GM18508 (cell line): ENCODE measurements at regions not wholly inside any gene's neighbourhood (a gene's known extent, or its start where the extent isn't known, plus 50 kb on each side); places are given as distances from the start of the nearest gene placed in this dataset.
A peak's percentile ranks its signal among the peaks of the same experiment; 100 is the strongest.

ENCODE experiments used
- ATAC-seq: cut with Tn5 transposase; IDR thresholded peaks from one replicate; pipeline ENCODE4 v1.9.1; 2021; ENCODE audit warnings: moderate number of reproducible peaks; ENCODE audit not compliant: insufficient read depth, unreplicated experiment

GRCh38 chr7:131087756-131088658 lies 239.7 kb upstream of the MKLN1 start:
- no peak for ATAC-seq

- ATAC-seq = no peak
Measured at GRCh38 chr7:131090188-131090587, 237.5 kb upstream of the MKLN1 start.

- no peak for ATAC-seq
Measured at GRCh38 chr7:131090886-131091692, 236.6 kb upstream of the MKLN1 start.

- no peak for ATAC-seq
Measured at GRCh38 chr7:131094685-131095084, 233.0 kb upstream of the MKLN1 start.

DNA sequence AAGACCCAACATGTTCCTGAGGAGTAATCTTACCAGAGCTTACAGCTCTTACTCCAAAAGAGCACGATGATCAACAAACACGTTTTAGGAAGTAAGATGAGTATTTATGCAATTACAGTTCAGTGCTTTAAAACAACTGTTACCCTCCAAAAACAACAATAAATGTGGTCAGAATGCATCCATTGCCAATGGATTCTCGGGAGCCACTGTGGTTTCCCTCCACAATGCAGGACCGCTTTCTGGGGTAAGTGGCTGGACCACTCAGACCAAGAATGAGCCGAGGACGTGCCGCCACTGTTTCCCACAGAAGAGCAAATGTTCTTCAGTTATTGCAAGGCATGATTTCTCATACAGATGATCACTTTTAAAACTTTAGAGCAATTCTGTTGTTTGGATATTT lies 232.3 kb upstream of the MKLN1 start:
- ATAC-seq = no peak

- ATAC-seq = no peak
Measured at GRCh38 chr7:131096267-131096927, 231.3 kb upstream of the MKLN1 start.

DNA sequence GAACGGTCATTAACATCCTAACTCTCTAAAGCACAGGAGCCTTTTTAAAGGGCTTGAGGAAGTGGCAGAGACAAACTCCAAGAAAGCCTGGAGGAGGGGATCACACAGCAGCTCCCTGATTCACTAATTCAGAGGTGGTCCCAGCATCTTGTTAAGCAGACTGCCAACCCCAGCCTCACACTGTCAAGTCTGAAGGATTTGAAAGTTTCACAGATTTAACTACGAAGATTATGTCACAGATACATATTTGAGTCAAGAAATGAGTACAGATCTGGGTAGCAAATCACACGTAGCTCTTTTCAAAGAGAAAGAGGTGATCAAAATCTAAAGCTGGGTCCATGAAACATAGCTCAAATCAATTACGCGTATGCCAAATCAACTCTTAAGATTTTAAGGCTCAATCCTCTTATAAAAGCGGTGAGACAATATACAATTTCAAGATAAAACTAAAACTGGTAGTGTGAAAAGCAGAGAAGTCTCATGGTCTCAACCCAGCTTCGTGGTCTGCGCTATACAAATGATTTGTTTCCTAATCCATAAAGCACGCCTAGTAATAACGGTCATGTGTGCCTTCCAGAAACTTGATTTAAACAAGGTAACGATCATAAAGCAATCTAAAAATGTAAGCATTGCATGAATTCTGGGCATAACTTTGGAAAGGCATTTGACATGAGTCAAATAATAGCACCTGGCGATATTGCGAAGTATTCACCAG lies 229.9 kb upstream of the MKLN1 start:
- ATAC-seq = no peak

DNA sequence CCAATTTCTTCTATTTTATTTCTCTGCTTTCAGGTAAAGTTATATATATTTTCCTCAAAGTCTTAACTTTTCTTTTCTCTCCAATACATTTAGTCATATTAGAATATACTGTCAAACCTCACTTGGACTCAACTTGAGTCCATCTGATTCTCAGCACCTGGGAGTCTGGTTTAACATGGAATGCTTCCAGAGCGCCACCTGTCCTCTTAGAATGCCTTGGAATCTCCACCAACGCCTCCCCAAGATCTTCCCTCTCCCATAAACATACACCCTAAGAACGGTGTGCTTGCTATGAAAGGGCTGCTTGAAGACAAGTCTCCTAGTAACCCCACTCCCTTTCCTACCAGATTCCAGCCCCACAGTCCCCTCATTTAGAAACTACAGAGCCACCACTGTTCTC lies 229.1 kb upstream of the MKLN1 start:
- ATAC-seq = no peak

- no peak for ATAC-seq
Measured at GRCh38 chr7:131100357-131101054, 227.2 kb upstream of the MKLN1 start.

- no peak for ATAC-seq
Measured at GRCh38 chr7:131103997-131104396, 223.7 kb upstream of the MKLN1 start.

DNA sequence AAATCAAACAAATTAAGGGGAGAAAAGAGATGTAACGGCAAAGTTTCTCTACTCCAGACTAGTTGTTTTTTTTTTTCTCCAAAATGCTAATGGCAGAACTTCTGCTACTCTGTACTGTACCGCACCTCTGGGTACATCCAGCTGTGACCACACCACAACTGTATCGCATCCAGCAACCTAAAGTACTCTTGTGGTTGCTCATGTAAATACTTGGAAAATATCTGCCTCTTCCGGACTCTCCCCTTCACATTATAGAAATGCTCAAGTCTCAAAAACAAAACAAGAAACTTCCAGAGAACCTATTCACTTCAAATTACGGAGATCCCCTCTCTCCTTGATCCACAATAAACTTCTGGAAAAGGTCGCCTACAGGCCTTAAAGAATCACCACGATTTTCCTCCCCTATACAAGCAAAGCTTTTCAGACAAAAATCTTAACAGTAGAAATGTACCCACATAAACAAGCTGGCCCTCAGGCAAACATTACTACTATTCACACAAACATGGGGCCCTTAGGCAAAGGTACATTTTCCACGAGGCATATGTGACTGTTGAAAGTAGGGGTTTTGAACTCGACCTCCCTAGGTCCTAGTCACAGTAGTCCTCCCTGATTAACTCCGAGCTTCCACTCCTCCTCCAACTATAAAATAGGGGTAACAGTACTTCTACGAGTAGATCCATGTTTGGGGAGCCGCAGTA lies 222.9 kb upstream of the MKLN1 start:
- no peak for ATAC-seq

DNA sequence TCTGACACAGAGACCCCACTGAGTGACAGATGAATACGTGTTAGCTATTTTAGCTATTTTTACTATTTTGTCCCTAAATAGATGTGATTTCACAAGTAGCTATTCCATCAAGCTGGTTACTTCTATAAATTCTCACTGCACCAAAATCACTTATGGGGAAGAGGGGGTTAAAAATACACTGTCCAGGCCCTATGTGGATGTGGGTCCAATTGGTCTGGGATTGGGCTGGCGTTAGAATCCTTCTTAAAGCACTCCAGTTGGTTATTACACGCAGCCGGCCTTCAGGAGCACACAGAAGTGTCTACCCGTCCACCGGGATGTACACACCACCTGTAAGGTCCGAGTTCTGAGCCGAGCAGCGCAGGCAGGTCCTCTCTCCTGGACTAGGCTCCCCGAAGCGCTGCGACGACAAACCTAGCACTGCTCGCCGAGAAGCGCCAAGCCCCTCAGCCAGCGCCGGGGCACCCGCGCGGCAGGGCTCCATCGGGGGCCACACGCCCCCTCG lies 222.3 kb upstream of the MKLN1 start:
- no peak for ATAC-seq

DNA sequence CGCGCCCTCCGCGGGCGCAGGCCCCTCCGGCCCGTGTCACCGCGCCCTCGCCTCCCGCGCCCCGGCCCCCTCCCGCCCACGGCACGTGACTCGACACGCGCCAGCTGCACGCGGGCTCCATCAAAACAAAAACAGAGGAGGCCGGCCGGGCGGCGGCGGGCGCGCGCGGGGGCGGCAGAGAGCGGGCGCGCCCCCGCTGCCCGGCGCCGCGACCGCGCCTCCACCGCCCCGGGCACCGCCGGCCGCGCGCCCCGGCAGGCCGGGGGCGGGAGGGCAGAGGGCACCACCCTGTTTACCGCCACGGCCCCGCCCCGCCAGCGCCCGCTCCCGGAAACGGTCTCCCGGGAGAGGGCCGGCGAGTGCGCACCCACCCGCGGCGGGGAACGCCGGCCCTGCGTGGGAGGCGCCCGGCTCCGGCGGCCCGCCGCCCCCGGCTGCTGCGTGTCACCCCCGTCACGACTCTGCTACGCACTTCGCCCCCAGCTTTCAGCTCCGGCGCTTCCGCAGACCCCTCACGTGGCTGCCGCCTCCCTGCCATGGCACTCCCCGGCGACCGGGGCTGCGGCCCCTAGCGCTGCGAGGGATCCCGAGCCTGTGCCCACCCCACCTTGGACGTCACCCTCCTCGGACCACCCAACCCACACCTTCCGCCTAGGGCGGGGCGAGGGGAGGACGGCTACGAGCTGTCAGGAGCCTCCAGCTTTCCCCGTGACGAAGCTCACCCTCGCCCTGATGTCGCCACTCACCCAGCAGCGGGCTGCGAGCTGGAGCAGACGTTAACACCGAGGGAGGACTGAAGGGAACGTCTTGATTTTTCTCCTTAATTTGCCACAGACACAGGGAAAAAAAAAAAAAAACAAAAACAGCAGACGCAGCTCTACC lies 221.6 kb upstream of the MKLN1 start:
- ATAC-seq = no peak

DNA sequence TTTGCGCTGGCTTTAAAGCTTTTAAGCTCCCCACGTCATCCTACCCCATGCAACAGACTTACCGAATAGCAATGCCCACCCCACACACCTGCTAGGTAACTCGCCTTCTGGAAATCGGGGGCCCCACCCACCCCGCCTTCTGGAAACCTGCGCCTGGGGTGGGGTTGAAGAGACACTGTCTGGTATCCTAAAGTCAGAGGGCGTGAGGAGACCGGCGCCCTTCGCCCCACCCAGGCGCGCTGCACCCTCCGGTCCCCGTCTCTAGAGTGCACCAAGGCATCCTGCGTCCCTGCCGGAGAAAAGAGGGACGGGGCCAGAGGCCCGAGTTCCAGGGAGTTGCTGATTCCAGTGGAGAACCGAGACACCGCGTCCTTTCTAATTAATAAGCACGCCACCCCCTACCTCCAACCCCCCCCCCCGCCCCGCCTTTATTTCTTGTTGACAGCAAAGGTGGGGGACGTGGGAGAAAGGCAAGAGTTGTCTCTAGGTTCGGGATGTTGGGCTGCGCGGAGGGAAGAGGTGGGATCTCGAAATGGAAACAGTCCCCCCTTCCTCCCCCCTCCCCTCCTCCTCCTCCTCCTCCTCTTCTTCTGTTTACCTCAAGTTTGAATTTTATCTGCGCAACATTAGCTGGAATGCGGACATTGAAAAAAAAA lies 220.9 kb upstream of the MKLN1 start:
- ATAC-seq = no peak

GRCh38 chr7:131107337-131108211 lies 220.1 kb upstream of the MKLN1 start:
- peak; percentile 44 for ATAC-seq

- ATAC-seq = no peak
Measured at GRCh38 chr7:131108212-131108940, 219.3 kb upstream of the MKLN1 start.
